ENCODE measurements at regions not wholly inside any gene's neighbourhood (a gene's known extent, or its start where the extent isn't known, plus 50 kb on each side); places are given as distances from the start of the nearest gene placed in this dataset.

DNA sequence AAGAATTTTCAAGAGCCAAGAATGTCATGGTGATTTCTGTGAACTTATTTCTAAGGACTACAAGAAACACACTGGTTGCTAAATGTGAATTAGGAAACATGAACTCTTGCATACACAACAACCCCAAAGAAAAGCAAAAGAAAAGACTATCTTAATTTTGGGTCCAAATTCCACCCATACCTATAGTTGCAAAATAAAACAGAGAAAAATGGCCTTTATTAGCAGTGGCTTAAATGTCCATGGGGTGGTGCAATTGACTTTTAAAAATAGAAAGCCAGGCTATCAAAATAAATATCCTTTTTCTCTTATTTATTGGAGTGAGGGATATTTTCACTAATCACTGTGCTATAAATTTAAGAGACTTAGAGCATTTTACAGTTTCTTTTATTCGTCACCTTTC is 80.9 kb upstream of the DPYD start:
- TF ChIP-seq EZH2 (IDR thresholded peaks at IDR 0.05; ENCODE audit: insufficient read depth, poor library complexity, severe bottlenecking) (no peak), EZH2phosphoT487 (IDR thresholded peaks at IDR 0.05; ENCODE audit: insufficient read depth, low read depth) (no peak)
